ENCODE measurements at regions not wholly inside any gene's neighbourhood (a gene's known extent, or its start where the extent isn't known, plus 50 kb on each side); places are given as distances from the start of the nearest gene placed in this dataset.

- TF ChIP-seq TAF1 (IDR thresholded peaks at IDR 0.05; ENCODE audit: borderline replicate concordance, low read depth, low read length) (no peak), POLR2AphosphoS5 (IDR thresholded peaks at IDR 0.05; ENCODE audit: low read depth, low read length) (no peak), POLR2A (IDR thresholded peaks at IDR 0.05; ENCODE audit: low read depth, low read length) (no peak)
Measured at GRCh38 chr1:185610954-185611353, 123.2 kb upstream of the HMCN1 start.
